GM12801 (cell line): ENCODE measurements at regions not wholly inside any gene's neighbourhood (a gene's known extent, or its start where the extent isn't known, plus 50 kb on each side); places are given as distances from the start of the nearest gene placed in this dataset.

ENCODE experiments used
- TF ChIP-seq, protein P1 (sequence below): IDR thresholded peaks from one replicate; pipeline ENCODE4 v1.5.1; 2011; ENCODE audit warnings: control low read depth; ENCODE audit not compliant: insufficient read length; ENCODE audit errors: extremely low read depth

DNA sequence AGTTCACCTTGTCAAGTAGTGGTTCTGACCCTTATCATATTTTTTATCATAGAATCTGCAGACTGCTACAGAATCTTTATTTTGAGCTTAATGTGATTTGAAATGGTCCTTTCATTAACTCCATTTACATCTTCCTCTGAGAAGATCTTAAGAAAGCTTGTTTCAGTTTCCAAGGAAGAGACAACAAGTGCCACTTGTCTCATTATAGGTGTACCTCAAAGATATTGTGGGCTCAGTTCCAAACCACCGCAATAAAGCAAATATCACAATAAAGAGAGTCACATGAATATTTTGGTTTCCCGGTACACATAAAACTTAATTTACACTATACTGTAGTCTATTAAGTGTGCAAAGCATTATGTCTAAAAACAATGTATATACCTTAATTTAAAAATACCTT, 66.4 kb upstream of the ATXN1 start:
- TF ChIP-seq, protein P1, sequence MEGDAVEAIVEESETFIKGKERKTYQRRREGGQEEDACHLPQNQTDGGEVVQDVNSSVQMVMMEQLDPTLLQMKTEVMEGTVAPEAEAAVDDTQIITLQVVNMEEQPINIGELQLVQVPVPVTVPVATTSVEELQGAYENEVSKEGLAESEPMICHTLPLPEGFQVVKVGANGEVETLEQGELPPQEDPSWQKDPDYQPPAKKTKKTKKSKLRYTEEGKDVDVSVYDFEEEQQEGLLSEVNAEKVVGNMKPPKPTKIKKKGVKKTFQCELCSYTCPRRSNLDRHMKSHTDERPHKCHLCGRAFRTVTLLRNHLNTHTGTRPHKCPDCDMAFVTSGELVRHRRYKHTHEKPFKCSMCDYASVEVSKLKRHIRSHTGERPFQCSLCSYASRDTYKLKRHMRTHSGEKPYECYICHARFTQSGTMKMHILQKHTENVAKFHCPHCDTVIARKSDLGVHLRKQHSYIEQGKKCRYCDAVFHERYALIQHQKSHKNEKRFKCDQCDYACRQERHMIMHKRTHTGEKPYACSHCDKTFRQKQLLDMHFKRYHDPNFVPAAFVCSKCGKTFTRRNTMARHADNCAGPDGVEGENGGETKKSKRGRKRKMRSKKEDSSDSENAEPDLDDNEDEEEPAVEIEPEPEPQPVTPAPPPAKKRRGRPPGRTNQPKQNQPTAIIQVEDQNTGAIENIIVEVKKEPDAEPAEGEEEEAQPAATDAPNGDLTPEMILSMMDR: no peak

DNA sequence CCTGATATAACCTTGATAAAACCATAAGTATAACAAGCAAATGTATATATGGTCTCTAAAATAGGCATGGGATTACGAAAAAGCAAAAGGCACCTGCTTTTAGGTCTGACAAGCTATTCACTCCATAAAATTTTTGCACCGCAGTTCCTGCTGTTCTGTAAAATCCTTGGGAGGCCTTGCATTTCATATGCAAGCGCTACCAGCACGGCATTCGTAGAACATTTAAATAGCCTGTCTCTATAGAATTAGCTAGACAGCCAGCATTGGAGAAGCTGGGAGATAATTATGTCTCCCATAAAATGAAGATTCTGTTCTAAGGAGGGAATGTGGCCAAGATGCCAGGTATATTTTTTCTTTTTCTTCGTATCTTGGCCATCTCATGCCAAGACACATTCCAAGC, 64.5 kb upstream of the ATXN1 start:
- TF ChIP-seq, protein P1: no peak

DNA sequence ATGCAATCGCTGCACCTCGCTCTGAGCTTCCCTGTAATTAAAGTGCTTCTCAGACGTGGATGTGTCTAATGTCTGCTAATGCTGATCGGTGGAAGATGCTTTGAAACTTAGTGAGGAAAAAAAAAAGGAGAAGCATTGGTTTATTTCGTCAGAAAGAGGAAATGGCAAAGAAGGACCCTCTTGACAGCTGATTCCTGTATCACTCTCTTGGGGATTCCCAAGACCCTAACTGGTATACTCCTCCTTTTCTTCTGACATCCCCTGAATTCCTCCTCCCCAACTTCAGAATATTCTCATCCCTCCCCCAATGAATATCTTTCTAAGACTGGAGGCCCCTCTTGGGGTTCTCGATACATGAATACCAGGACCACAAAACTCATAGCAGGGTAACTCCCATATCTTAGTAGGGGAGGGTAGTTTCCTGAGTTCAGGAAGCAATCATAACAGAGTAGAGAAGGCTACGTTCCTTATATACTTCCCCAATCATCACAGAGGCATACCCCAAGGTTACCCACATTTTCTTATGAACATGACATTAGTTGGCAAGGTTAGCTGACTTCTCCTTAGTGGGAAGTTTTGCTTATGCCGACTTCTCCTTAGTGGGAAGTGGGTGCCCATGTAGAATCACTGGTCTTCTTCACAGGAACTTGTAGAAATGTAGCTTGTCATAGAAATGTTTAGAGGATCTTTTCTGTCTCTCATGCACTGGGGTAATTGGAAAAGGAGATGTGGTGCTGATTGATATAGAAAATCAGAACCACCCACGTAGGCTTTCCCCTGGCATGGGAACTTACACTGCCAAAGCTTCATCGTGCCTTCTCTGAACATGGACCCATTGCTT, 63.8 kb upstream of the ATXN1 start:
- TF ChIP-seq, protein P1: no peak

DNA sequence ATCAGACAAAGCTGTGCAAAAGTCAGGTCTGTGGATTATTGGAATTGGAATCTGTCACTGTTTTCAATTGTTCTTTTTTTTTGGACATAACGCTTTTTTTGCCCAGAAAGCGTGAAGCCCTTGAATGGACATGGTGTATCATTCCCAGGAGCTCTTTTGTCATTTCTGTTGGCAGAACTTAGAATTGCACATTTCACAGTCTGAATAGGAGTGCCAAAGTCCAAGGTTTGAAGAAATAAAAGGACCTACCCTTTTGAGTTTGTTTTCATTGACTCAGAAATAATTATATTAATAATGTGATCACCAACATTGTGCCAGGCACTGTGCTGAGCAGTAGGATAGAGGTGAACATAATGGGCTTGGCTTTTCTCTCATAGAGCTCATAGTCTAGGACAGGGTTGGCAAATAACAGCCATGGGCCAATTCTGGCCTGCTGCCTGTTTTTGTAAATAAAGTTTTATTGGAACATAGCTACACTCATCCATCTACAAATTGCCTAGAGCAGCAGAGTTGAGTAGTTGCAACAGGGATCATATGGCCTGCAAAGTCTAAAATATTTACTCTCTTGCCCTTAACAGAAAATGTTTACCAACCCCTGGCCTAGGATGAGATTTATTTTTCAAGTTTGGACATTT, 62.6 kb upstream of the ATXN1 start:
- TF ChIP-seq, protein P1: no peak

DNA sequence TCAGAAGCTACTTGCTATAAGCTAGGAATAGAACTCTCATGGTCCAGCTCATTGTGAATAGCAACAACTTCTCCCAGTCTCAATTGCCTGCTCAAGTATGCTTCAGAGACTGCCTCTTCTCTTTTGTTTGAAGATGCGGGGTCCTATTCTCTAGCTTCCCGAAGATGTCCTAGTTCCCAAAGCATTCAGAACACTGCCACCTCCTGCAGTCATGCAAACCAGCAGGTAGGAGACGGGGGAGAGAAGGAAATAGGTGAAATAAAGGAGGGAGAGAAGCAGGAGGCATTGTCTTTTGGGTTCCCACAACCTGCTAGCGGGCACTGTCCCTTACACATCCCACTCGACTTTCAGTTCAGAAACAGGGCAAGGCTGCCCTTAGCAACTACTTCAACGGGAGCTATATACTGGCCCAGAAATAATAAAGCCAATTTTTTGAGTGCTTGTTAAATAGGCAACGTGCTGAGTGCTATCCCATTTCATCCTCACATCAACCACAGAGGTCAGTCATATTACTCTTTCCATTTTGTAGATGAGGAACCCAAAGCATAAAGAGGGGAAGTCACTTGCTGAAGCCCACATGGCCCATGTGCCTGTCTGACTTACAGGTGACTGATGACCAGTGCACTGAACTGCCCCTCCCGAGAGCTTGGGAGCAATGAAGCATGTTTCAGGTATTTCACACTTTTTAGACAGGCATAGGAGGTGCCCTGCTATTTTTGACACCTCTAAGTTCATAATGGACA, 61.9 kb upstream of the ATXN1 start:
- TF ChIP-seq, protein P1: no peak

DNA sequence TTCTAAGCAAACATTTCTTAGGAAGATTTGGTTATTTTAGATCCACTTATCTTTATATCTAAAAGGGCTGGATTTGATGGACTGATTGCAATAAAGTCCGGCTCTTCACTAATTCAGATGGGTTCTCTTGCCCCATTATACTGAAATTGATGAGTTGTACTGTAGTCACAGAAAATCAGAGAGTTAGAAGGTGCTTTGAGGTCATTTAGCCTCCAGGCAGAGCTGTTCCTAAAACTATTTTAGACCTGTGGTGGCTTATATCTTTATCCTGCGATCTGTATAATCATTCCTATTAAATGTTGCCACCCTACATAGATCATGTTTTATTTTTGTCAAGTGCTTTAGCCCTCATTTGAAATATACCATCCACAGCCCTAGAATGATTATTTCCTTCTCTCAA, 61.3 kb upstream of the ATXN1 start:
- TF ChIP-seq, protein P1: no peak

DNA sequence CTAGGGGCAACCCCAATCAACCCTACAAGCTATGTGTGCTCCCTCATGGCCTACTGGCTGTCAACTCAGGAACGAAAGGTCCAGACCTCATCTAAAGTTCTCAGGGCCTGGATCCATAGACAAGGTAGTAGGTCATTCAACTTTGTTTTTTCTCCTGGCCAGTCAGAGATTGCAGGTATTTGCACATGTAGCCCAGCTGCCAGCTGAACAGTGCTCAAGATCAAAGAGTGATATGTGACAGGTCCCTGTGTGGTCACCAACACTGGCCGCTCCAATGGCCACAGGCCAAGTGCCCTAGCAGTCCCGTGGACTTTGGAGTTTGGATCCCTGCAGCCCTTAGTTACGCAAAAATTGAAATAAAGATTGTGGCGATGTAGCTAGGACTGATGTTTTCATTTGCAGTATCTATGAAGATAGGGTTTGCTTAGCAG, 60.6 kb upstream of the ATXN1 start:
- TF ChIP-seq, protein P1: no peak
